ENCODE measurements at regions not wholly inside any gene's neighbourhood (a gene's known extent, or its start where the extent isn't known, plus 50 kb on each side); places are given as distances from the start of the nearest gene placed in this dataset.
"Not testable (repeated sequence)": the region's sequence is repeated elsewhere in the genome, so short reads cannot be mapped to it uniquely, and the experiment has no call there.

GRCh38 chr21:35460441-35460840 lies 411.3 kb upstream of the RUNX1 start:
- Mint-ChIP-seq H3K27ac (no peak overlapping the region), H3K36me3 (ENCODE audit: low read depth) (peaks cover 6% of the 10 kb centered on the region), H3K4me3 (no peak overlapping the region), H3K27me3 (no peaks in the 10 kb centered on the region), H3K4me1 (ENCODE audit: low read depth) (peaks cover 8% of the 10 kb centered on the region), H3K9me3 (peaks cover 22% of the 10 kb centered on the region)
- intact Hi-C loops (cut with micrococcal nuclease), result no loop called here

- Mint-ChIP-seq H3K4me3 (no peak overlapping the region), H3K36me3 (ENCODE audit: low read depth) (no peaks in the 10 kb centered on the region), H3K9me3 (peaks cover 1% of the 10 kb centered on the region), H3K27me3 (no peaks in the 10 kb centered on the region), H3K27ac (no peak overlapping the region), H3K4me1 (ENCODE audit: low read depth) (no peaks in the 10 kb centered on the region)
- intact Hi-C loops (cut with micrococcal nuclease), result no loop called here
Measured at GRCh38 chr21:35458405-35458804, 409.3 kb upstream of the RUNX1 start.

GRCh38 chr21:35457097-35457804 lies 408.1 kb upstream of the RUNX1 start:
- intact Hi-C loops (cut with micrococcal nuclease), result no loop called here
- Mint-ChIP-seq H3K27ac (no peak overlapping the region), H3K36me3 (ENCODE audit: low read depth) (no peaks in the 10 kb centered on the region), H3K9me3 (no peaks in the 10 kb centered on the region), H3K4me3 (no peak overlapping the region), H3K4me1 (ENCODE audit: low read depth) (peaks cover 1% of the 10 kb centered on the region), H3K27me3 (no peaks in the 10 kb centered on the region)

- peaks cover 19% of the 10 kb centered on the region for H3K9me3 Mint-ChIP-seq
- peak overlapping the region; percentile 67 for H3K27ac Mint-ChIP-seq
- peaks cover 7% of the 10 kb centered on the region for H3K36me3 Mint-ChIP-seq (ENCODE audit: low read depth)
- intact Hi-C loops (cut with micrococcal nuclease), result no loop called here
- no peak overlapping the region for H3K4me3 Mint-ChIP-seq
- H3K27me3 Mint-ChIP-seq, result no peaks in the 10 kb centered on the region
- H3K4me1 Mint-ChIP-seq (ENCODE audit: low read depth), result peaks cover 30% of the 10 kb centered on the region
Measured at GRCh38 chr21:35451276-35451675, 402.2 kb upstream of the RUNX1 start.

- H3K9me3 Mint-ChIP-seq, result peaks cover 19% of the 10 kb centered on the region
- intact Hi-C loops (cut with micrococcal nuclease), result no loop called here
- H3K36me3 Mint-ChIP-seq (ENCODE audit: low read depth), result peaks cover 7% of the 10 kb centered on the region
- H3K27me3 Mint-ChIP-seq, result no peaks in the 10 kb centered on the region
- H3K4me3 Mint-ChIP-seq, result no peak overlapping the region
- H3K4me1 Mint-ChIP-seq (ENCODE audit: low read depth), result peaks cover 30% of the 10 kb centered on the region
- H3K27ac Mint-ChIP-seq, result peak overlapping the region; percentile 67
Measured at GRCh38 chr21:35450830-35451229, 401.7 kb upstream of the RUNX1 start.

- Mint-ChIP-seq H3K27ac (no peak overlapping the region), H3K36me3 (ENCODE audit: low read depth) (peaks cover 7% of the 10 kb centered on the region), H3K4me1 (ENCODE audit: low read depth) (peaks cover 37% of the 10 kb centered on the region), H3K4me3 (no peak overlapping the region), H3K9me3 (peaks cover 19% of the 10 kb centered on the region), H3K27me3 (no peaks in the 10 kb centered on the region)
- intact Hi-C loops (cut with micrococcal nuclease), result no loop called here
Measured at GRCh38 chr21:35449846-35450245, 400.7 kb upstream of the RUNX1 start.

GRCh38 chr21:35448876-35449599 lies 399.9 kb upstream of the RUNX1 start:
- H3K9me3 Mint-ChIP-seq, result peaks cover 19% of the 10 kb centered on the region
- peaks cover 37% of the 10 kb centered on the region for H3K4me1 Mint-ChIP-seq (ENCODE audit: low read depth)
- H3K4me3 Mint-ChIP-seq, result no peak overlapping the region
- no peak overlapping the region for H3K27ac Mint-ChIP-seq
- peaks cover 7% of the 10 kb centered on the region for H3K36me3 Mint-ChIP-seq (ENCODE audit: low read depth)
- H3K27me3 Mint-ChIP-seq, result peaks cover 3% of the 10 kb centered on the region
- intact Hi-C loops (cut with micrococcal nuclease), result no loop called here

GRCh38 chr21:35444391-35444790 lies 395.3 kb upstream of the RUNX1 start:
- Mint-ChIP-seq H3K27ac (no peak overlapping the region), H3K4me3 (no peak overlapping the region), H3K27me3 (peaks cover 11% of the 10 kb centered on the region), H3K4me1 (ENCODE audit: low read depth) (peaks cover 18% of the 10 kb centered on the region), H3K36me3 (ENCODE audit: low read depth) (no peaks in the 10 kb centered on the region), H3K9me3 (no peaks in the 10 kb centered on the region)
- intact Hi-C loops (cut with micrococcal nuclease), result no loop called here

- intact Hi-C loops (cut with micrococcal nuclease), result no loop called here
- no peak overlapping the region for H3K4me3 Mint-ChIP-seq
- no peaks in the 10 kb centered on the region for H3K36me3 Mint-ChIP-seq (ENCODE audit: low read depth)
- no peak overlapping the region for H3K27ac Mint-ChIP-seq
- no peaks in the 10 kb centered on the region for H3K9me3 Mint-ChIP-seq
- H3K4me1 Mint-ChIP-seq (ENCODE audit: low read depth), result peaks cover 24% of the 10 kb centered on the region
- H3K27me3 Mint-ChIP-seq, result peaks cover 12% of the 10 kb centered on the region
Measured at GRCh38 chr21:35441868-35442582, 392.9 kb upstream of the RUNX1 start.

GRCh38 chr21:35438643-35439404 lies 389.7 kb upstream of the RUNX1 start:
- peaks cover 12% of the 10 kb centered on the region for H3K9me3 Mint-ChIP-seq
- H3K4me3 Mint-ChIP-seq, result no peak overlapping the region
- peak overlapping the region; percentile 46 for H3K27ac Mint-ChIP-seq
- peaks cover 17% of the 10 kb centered on the region for H3K4me1 Mint-ChIP-seq (ENCODE audit: low read depth)
- intact Hi-C loops (cut with micrococcal nuclease), result no loop called here
- H3K36me3 Mint-ChIP-seq (ENCODE audit: low read depth), result peaks cover 6% of the 10 kb centered on the region
- H3K27me3 Mint-ChIP-seq, result peaks cover 9% of the 10 kb centered on the region

GRCh38 chr21:35437941-35438340 lies 388.8 kb upstream of the RUNX1 start:
- H3K27ac Mint-ChIP-seq, result peak overlapping the region; percentile 46
- peaks cover 9% of the 10 kb centered on the region for H3K27me3 Mint-ChIP-seq
- H3K9me3 Mint-ChIP-seq, result peaks cover 21% of the 10 kb centered on the region
- H3K36me3 Mint-ChIP-seq (ENCODE audit: low read depth), result peaks cover 13% of the 10 kb centered on the region
- peaks cover 17% of the 10 kb centered on the region for H3K4me1 Mint-ChIP-seq (ENCODE audit: low read depth)
- intact Hi-C loops (cut with micrococcal nuclease), result no loop called here
- H3K4me3 Mint-ChIP-seq, result no peak overlapping the region

GRCh38 chr21:35436899-35437298 lies 387.8 kb upstream of the RUNX1 start:
- Mint-ChIP-seq H3K9me3 (peaks cover 31% of the 10 kb centered on the region), H3K27ac (no peak overlapping the region), H3K4me3 (no peak overlapping the region), H3K36me3 (ENCODE audit: low read depth) (peaks cover 20% of the 10 kb centered on the region), H3K27me3 (peaks cover 6% of the 10 kb centered on the region), H3K4me1 (ENCODE audit: low read depth) (peaks cover 17% of the 10 kb centered on the region)
- intact Hi-C loops (cut with micrococcal nuclease), result no loop called here

GRCh38 chr21:35432601-35433000 lies 383.5 kb upstream of the RUNX1 start:
- intact Hi-C loops (cut with micrococcal nuclease); H3K4me3 Mint-ChIP-seq; H3K27ac Mint-ChIP-seq; H3K27me3 Mint-ChIP-seq: not testable (repeated sequence)
- peaks cover 39% of the 10 kb centered on the region for H3K9me3 Mint-ChIP-seq
- H3K4me1 Mint-ChIP-seq (ENCODE audit: low read depth), result peaks cover 21% of the 10 kb centered on the region
- H3K36me3 Mint-ChIP-seq (ENCODE audit: low read depth), result peaks cover 20% of the 10 kb centered on the region

Measured in dendritic cell treated with granulocyte-macrophage colony-stimulating factor and Interleukin-4, amounts not matched to agents 40 ng/mL and 50 ng/mL, for 4 days (primary cell).